HepG2 (cell line): ENCODE measurements at regions not wholly inside any gene's neighbourhood (a gene's known extent, or its start where the extent isn't known, plus 50 kb on each side); places are given as distances from the start of the nearest gene placed in this dataset.

ENCODE experiments used
- ATAC-seq: fragments of 200-7000 bp; cut with Tn5 transposase; 3 replicates; pipeline ENCODE4 v1.9.1; 2020; ENCODE audit warnings: mild to moderate bottlenecking, moderate library complexity
- BruUV-seq: library from RNA; stranded (reverse); fragments of 400-500 nt; replicated peaks from 2 replicates; lab custom pipeline; 2021; lab: Mats Ljungman, UMichigan
- CTCF ChIA-PET: fragments of 300-600 bp; formaldehyde crosslinking; extraction: SDS; loops from one replicate; lab custom pipeline; 2021; ENCODE audit warnings: low total read pairs, inconsistent platforms, low intra/inter-chr PET ratio; lab: Yijun Ruan, JAX
- POLR2A ChIA-PET: fragments of 350-600 bp; sonication (Branson Sonifier 250); formaldehyde crosslinking; loops from one replicate; lab custom pipeline; 2020; ENCODE audit warnings: antibody characterized with exemption, inconsistent platforms; lab: Yijun Ruan, JAX
- DNase-seq: peaks from one replicate; pipeline ENCODE4 v3.0.0-alpha.2; 2015; ENCODE audit warnings: low spot score
- FAIRE-seq: peaks from 3 replicates; lab custom pipeline; 2011; peaks lifted over from hg19 to GRCh38; lab: Jason Lieb, UNC
- H2AFZ ChIP-seq: one replicate; pipeline ENCODE4 v1.6.1; 2011; ENCODE audit warnings: low read length, inconsistent platforms
- H3K27ac ChIP-seq: fragments of 300-600 bp; 3 replicates; pipeline ENCODE4 v1.8.0; 2011; ENCODE audit warnings: mixed run types, mild to moderate bottlenecking, mixed read lengths, low read length, inconsistent platforms; ENCODE audit not compliant: insufficient read depth; ENCODE audit errors: extremely low read length
- H3K27me3 ChIP-seq, 2 experiments: fragments of 200-600 bp in 1 of 2; 2 replicates in 1 of 2; 3 replicates in 1 of 2; pipeline versions ENCODE4 v1.6.0 to v1.8.0; 2011; ENCODE audit warnings: low read length in 2 of 2, mild to moderate bottlenecking in 2 of 2, moderate library complexity in 2 of 2, inconsistent platforms in 1 of 2; ENCODE audit not compliant: insufficient read depth in 2 of 2, control insufficient read depth in 1 of 2
- H3K36me3 ChIP-seq, 2 experiments: fragments of 200-600 bp in 1 of 2; replicated peaks in 1 of 2; 2 replicates in 1 of 2; 3 replicates in 1 of 2; pipeline versions ENCODE4 v1.5.1 to v1.8.0; 2011; ENCODE audit warnings: low read length in 2 of 2, inconsistent platforms in 1 of 2; ENCODE audit not compliant: insufficient read depth in 2 of 2, control insufficient read depth in 1 of 2
- H3K4me1 ChIP-seq: 2 replicates; pipeline ENCODE4 v1.5.1; 2012; ENCODE audit warnings: low read length, inconsistent platforms; ENCODE audit not compliant: insufficient read depth
- H3K4me2 ChIP-seq: 2 replicates; pipeline ENCODE4 v1.6.0; 2011; ENCODE audit warnings: low read depth, low read length, inconsistent platforms
- H3K4me3 ChIP-seq, 3 experiments: fragments of 200-600 bp in 1 of 3; sonication (generic), shearing (Covaris generic) in 1 of 3; replicated peaks in 1 of 3; 2 replicates each; pipeline ENCODE4 v1.5.1; 2011 to 2016; ENCODE audit warnings: low read length in 3 of 3, inconsistent platforms in 2 of 3, low read depth in 2 of 3, mild to moderate bottlenecking in 2 of 3, control low read depth in 1 of 3, mixed read lengths in 1 of 3; ENCODE audit not compliant: insufficient read depth in 1 of 3
- H3K79me2 ChIP-seq: one replicate; pipeline ENCODE4 v1.6.1; 2011; ENCODE audit warnings: low read length, inconsistent platforms; ENCODE audit not compliant: insufficient read depth
- H3K9ac ChIP-seq: 2 replicates; pipeline ENCODE4 v1.6.0; 2011; ENCODE audit warnings: mild to moderate bottlenecking, low read depth, low read length, inconsistent platforms; ENCODE audit not compliant: insufficient read depth
- H3K9me3 ChIP-seq: 2 replicates; pipeline ENCODE4 v1.5.1; 2012; ENCODE audit warnings: mild to moderate bottlenecking, low read length
- H4K20me1 ChIP-seq: 2 replicates; pipeline ENCODE4 v1.6.0; 2011; ENCODE audit warnings: inconsistent platforms, mild to moderate bottlenecking, low read length, moderate library complexity; ENCODE audit not compliant: insufficient read depth
- KDM5A ChIP-seq: fragments of 200-600 bp; sonication (generic); IDR thresholded peaks from 2 replicates; pipeline ENCODE4 v1.7.0; 2018; ENCODE audit warnings: antibody characterized with exemption, mild to moderate bottlenecking, low read length, borderline replicate concordance
- KLF11 ChIP-seq: IDR thresholded peaks from 2 replicates; pipeline ENCODE4 v1.6.1; 2016; ENCODE audit warnings: missing compliant biosample characterization
- SIX4 ChIP-seq: sonication (generic); formaldehyde crosslinking; IDR thresholded peaks from 2 replicates; pipeline ENCODE4 v1.4.0; 2020; ENCODE audit warnings: missing genetic modification reagents
- SMAD1 ChIP-seq: sonication (generic); formaldehyde crosslinking; IDR thresholded peaks from 2 replicates; pipeline ENCODE4 v1.4.0; 2020; ENCODE audit warnings: missing genetic modification reagents, low read depth, mild to moderate bottlenecking, borderline replicate concordance
- SOX13 ChIP-seq, 3 experiments: fragments of 450-650 bp in 1 of 3; sonication (generic) in 1 of 3; formaldehyde crosslinking in 1 of 3; IDR thresholded peaks in 2 of 3; conservative IDR thresholded peaks in 1 of 3; 2 replicates each; pipeline versions ENCODE4 v1.5.0 to v1.6.1; 2016 to 2020; ENCODE audit warnings: antibody characterized with exemption in 1 of 3, mild to moderate bottlenecking in 1 of 3, missing compliant biosample characterization in 1 of 3, missing genetic modification reagents in 1 of 3, moderate library complexity in 1 of 3
- YEATS2 ChIP-seq: sonication (generic); formaldehyde crosslinking; IDR thresholded peaks from 2 replicates; pipeline ENCODE4 v1.4.0; 2020; ENCODE audit warnings: missing genetic modification reagents, borderline replicate concordance
- ZNF101 ChIP-seq: sonication (generic); formaldehyde crosslinking; IDR thresholded peaks from 2 replicates; pipeline ENCODE4 v1.4.0; 2020; ENCODE audit warnings: mild to moderate bottlenecking, low read depth, missing genetic modification reagents, borderline replicate concordance
- ZNF44 ChIP-seq: sonication (generic); formaldehyde crosslinking; IDR thresholded peaks from 2 replicates; pipeline ENCODE4 v1.5.1; 2020; ENCODE audit warnings: mild to moderate bottlenecking, missing genetic modification reagents
- in situ Hi-C: cut with HindIII; loops from 2 replicates; pipeline ENCODE4 v1.10.0; 2017; ENCODE audit warnings: low pct_unique_long_range_greater_than_20kb; ENCODE audit not compliant: extremely low pct_ligation_motif_present
- intact Hi-C: fragments of 100-400 bp; cut with micrococcal nuclease; formaldehyde crosslinking; loops from one replicate; pipeline ENCODE4 v1.10.0; 2022; ENCODE audit not compliant: unreplicated experiment
- TF ChIP-seq, protein P1 (sequence below): sonication (generic); formaldehyde crosslinking; conservative IDR thresholded peaks from 2 replicates; pipeline ENCODE4 v1.4.0; 2020; ENCODE audit warnings: missing genetic modification reagents
- TF ChIP-seq, protein P2 (sequence below): sonication (generic); formaldehyde crosslinking; IDR thresholded peaks from 2 replicates; pipeline ENCODE4 v1.5.0; 2020; ENCODE audit warnings: mild to moderate bottlenecking, missing genetic modification reagents
- TF ChIP-seq, protein P3 (sequence below): sonication (generic); formaldehyde crosslinking; IDR thresholded peaks from 2 replicates; pipeline ENCODE4 v1.4.0; 2020; ENCODE audit warnings: missing genetic modification reagents

DNA sequence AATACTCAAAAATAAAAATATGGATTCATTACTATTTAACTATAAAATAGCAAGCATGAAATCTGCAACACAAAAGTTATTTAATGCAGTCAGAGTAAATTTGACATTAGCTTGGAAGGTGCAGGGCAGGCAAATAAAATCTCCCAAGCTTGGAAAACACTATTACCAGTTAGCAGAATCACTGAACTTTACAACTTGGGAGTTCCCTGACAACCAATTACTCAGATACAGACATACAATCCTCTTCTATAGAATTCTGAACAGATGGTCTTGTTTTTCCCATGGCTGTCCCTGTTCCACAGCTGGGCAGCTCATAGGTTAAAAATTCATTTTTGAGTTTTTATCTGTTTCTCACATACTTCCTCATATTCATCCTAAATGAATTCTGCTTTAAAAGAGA lies 1002.6 kb downstream of the SORCS3 start:
- H3K9me3 ChIP-seq = peaks cover 75% of the 10 kb centered on the region
- intact Hi-C loops = no loop called here
- H3K4me2 ChIP-seq = no peak overlapping the region
- no peak overlapping the region for H3K4me3 ChIP-seq
- no peaks in the 10 kb centered on the region for H3K27me3 ChIP-seq
- H3K4me1 ChIP-seq = no peaks in the 10 kb centered on the region
- no peak for DNase-seq
- no TSS peak for BruUV-seq
- TF ChIP-seq SMAD1 (CRISPR knock-in tag) = no peak
- TF ChIP-seq KLF11 (CRISPR knock-in tag) = no peak
- TF ChIP-seq YEATS2 (CRISPR knock-in tag) = no peak
- TF ChIP-seq KDM5A = no peak
- TF ChIP-seq, protein P1, sequence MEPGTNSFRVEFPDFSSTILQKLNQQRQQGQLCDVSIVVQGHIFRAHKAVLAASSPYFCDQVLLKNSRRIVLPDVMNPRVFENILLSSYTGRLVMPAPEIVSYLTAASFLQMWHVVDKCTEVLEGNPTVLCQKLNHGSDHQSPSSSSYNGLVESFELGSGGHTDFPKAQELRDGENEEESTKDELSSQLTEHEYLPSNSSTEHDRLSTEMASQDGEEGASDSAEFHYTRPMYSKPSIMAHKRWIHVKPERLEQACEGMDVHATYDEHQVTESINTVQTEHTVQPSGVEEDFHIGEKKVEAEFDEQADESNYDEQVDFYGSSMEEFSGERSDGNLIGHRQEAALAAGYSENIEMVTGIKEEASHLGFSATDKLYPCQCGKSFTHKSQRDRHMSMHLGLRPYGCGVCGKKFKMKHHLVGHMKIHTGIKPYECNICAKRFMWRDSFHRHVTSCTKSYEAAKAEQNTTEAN = no peak
- no peak for TF ChIP-seq SIX4
- TF ChIP-seq SOX13 (IDR thresholded peaks at IDR 0.05) = no peak
- TF ChIP-seq SOX13 (CRISPR knock-in tag; conservative IDR thresholded peaks at IDR 0.05 in 1 of 2, IDR thresholded peaks at IDR 0.05 in 1 of 2) = no peak
- no peak for TF ChIP-seq ZNF101 (CRISPR knock-in tag)
- TF ChIP-seq, protein P2, sequence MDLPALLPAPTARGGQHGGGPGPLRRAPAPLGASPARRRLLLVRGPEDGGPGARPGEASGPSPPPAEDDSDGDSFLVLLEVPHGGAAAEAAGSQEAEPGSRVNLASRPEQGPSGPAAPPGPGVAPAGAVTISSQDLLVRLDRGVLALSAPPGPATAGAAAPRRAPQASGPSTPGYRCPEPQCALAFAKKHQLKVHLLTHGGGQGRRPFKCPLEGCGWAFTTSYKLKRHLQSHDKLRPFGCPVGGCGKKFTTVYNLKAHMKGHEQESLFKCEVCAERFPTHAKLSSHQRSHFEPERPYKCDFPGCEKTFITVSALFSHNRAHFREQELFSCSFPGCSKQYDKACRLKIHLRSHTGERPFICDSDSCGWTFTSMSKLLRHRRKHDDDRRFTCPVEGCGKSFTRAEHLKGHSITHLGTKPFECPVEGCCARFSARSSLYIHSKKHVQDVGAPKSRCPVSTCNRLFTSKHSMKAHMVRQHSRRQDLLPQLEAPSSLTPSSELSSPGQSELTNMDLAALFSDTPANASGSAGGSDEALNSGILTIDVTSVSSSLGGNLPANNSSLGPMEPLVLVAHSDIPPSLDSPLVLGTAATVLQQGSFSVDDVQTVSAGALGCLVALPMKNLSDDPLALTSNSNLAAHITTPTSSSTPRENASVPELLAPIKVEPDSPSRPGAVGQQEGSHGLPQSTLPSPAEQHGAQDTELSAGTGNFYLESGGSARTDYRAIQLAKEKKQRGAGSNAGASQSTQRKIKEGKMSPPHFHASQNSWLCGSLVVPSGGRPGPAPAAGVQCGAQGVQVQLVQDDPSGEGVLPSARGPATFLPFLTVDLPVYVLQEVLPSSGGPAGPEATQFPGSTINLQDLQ = no peak
- TF ChIP-seq ZNF44 = no peak
- TF ChIP-seq, protein P3, sequence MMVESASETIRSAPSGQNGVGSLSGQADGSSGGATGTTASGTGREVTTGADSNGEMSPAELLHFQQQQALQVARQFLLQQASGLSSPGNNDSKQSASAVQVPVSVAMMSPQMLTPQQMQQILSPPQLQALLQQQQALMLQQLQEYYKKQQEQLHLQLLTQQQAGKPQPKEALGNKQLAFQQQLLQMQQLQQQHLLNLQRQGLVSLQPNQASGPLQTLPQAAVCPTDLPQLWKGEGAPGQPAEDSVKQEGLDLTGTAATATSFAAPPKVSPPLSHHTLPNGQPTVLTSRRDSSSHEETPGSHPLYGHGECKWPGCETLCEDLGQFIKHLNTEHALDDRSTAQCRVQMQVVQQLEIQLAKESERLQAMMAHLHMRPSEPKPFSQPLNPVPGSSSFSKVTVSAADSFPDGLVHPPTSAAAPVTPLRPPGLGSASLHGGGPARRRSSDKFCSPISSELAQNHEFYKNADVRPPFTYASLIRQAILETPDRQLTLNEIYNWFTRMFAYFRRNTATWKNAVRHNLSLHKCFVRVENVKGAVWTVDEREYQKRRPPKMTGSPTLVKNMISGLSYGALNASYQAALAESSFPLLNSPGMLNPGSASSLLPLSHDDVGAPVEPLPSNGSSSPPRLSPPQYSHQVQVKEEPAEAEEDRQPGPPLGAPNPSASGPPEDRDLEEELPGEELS = no peak
- H3K27ac ChIP-seq = no peak overlapping the region
- ChIA-PET POLR2A (no interaction called here), CTCF (no interaction called here)
- H3K36me3 ChIP-seq = no peaks in the 10 kb centered on the region
- H3K9ac ChIP-seq = no peak overlapping the region
- no peaks in the 10 kb centered on the region for H3K79me2 ChIP-seq
- in situ Hi-C loops = no loop called here
- FAIRE-seq = no peak
- ATAC-seq = no peak
- H2AFZ ChIP-seq = no peak overlapping the region
- H4K20me1 ChIP-seq = no peaks in the 10 kb centered on the region
